Mesodermal cell (in vitro differentiated cells): ENCODE measurements at regions not wholly inside any gene's neighbourhood (a gene's known extent, or its start where the extent isn't known, plus 50 kb on each side); places are given as distances from the start of the nearest gene placed in this dataset.
"Not testable (repeated sequence)": the region's sequence is repeated elsewhere in the genome, so short reads cannot be mapped to it uniquely, and the experiment has no call there.

Source experiments
- H3K27ac ChIP-seq: 2 replicates; pipeline ENCODE4 v1.7.0; 2013; ENCODE audit warnings: mild to moderate bottlenecking, low read depth, low read length, moderate library complexity; ENCODE audit not compliant: severe bottlenecking
- H3K36me3 ChIP-seq: 2 replicates; pipeline ENCODE4 v1.7.1; 2013; ENCODE audit warnings: mild to moderate bottlenecking, low read length, moderate library complexity; ENCODE audit not compliant: control insufficient read depth, insufficient read depth
- H3K4me1 ChIP-seq: one replicate; pipeline ENCODE4 v1.7.1; 2013; ENCODE audit warnings: mild to moderate bottlenecking, low read length; ENCODE audit not compliant: insufficient read depth, control insufficient read depth, poor library complexity, severe bottlenecking
- H3K4me3 ChIP-seq: 2 replicates; pipeline ENCODE4 v1.7.0; 2013; ENCODE audit warnings: low read length, control low read depth, mild to moderate bottlenecking; ENCODE audit not compliant: insufficient read depth, poor library complexity, severe bottlenecking; ENCODE audit errors: extremely low read depth
- H3K9me3 ChIP-seq: 2 replicates; pipeline ENCODE4 v1.7.1; 2013; ENCODE audit warnings: mild to moderate bottlenecking, low read length, moderate library complexity; ENCODE audit not compliant: control insufficient read depth
- WGBS, 2 experiments: methylation state at CpG; one replicate each; pipeline ENCODE4 v1.1.5; 2013; ENCODE audit warnings: missing lambda C conversion rate in 2 of 2; ENCODE audit not compliant: insufficient coverage in 2 of 2; 5-methylcytosine and 5-hydroxymethylcytosine counted together

- no peaks in the 10 kb centered on the region for H3K4me1 ChIP-seq
- no peak overlapping the region for H3K27ac ChIP-seq
- no peak overlapping the region for H3K4me3 ChIP-seq
- no peaks in the 10 kb centered on the region for H3K9me3 ChIP-seq
- WGBS, 2 experiments: 80 to 100% methylated on average over 1 of the region's 1 CpG
- no peaks in the 10 kb centered on the region for H3K36me3 ChIP-seq
These were observed 1041.1 kb upstream of the CDH6 start for GRCh38 chr5:30152431-30152830.

- Histone ChIP-seq H3K27ac (no peak overlapping the region), H3K4me1 (no peaks in the 10 kb centered on the region), H3K9me3 (no peaks in the 10 kb centered on the region), H3K36me3 (no peaks in the 10 kb centered on the region), H3K4me3 (no peak overlapping the region)
These were observed 1043.3 kb upstream of the CDH6 start for GRCh38 chr5:30150231-30150630.

GRCh38 chr5:30149526-30149925 is 1044.0 kb upstream of the CDH6 start:
- Histone ChIP-seq H3K9me3 (no peaks in the 10 kb centered on the region), H3K27ac (no peak overlapping the region), H3K4me3 (no peak overlapping the region), H3K36me3 (no peaks in the 10 kb centered on the region), H3K4me1 (no peaks in the 10 kb centered on the region)

GRCh38 chr5:30147976-30148375 is 1045.5 kb upstream of the CDH6 start:
- no CpG with 5 or more reads among the region's 1 CpG for WGBS, 2 experiments

GRCh38 chr5:30144059-30144458 is 1049.4 kb upstream of the CDH6 start:
- H3K36me3 ChIP-seq, H3K9me3 ChIP-seq, H3K4me3 ChIP-seq, H3K27ac ChIP-seq, H3K4me1 ChIP-seq: not testable (repeated sequence)
- WGBS, 2 experiments: 89 to 90% methylated on average over 3 of the region's 4 CpGs

More at GRCh38 chr5:30147976-30148375, 1045.5 kb upstream of the CDH6 start:
- Histone ChIP-seq H3K4me3 (no peak overlapping the region), H3K36me3 (no peaks in the 10 kb centered on the region), H3K9me3 (no peaks in the 10 kb centered on the region), H3K4me1 (no peaks in the 10 kb centered on the region), H3K27ac (no peak overlapping the region)

GRCh38 chr5:30142432-30142831 is 1051.1 kb upstream of the CDH6 start:
- Histone ChIP-seq H3K9me3 (peaks cover 6% of the 10 kb centered on the region), H3K27ac (no peak overlapping the region), H3K4me1 (no peaks in the 10 kb centered on the region), H3K36me3 (no peaks in the 10 kb centered on the region), H3K4me3 (no peak overlapping the region)
- 80 to 81% methylated on average over 4 of the region's 4 CpGs for whole genome bisulfite sequencing, 2 experiments

- Histone ChIP-seq H3K9me3 (no peaks in the 10 kb centered on the region), H3K27ac (no peak overlapping the region), H3K4me3 (no peak overlapping the region), H3K36me3 (no peaks in the 10 kb centered on the region), H3K4me1 (no peaks in the 10 kb centered on the region)
- 83% methylated on average over 3 of the region's 3 CpGs; no CpG with 5 or more reads in 1 of the 2 experiments for WGBS, 2 experiments
These were observed 1072.4 kb upstream of the CDH6 start for GRCh38 chr5:30121043-30121442.

GRCh38 chr5:30117135-30117534 is 1076.4 kb upstream of the CDH6 start:
- Histone ChIP-seq H3K27ac (no peak overlapping the region), H3K4me3 (no peak overlapping the region), H3K4me1 (no peaks in the 10 kb centered on the region), H3K9me3 (no peaks in the 10 kb centered on the region), H3K36me3 (no peaks in the 10 kb centered on the region)

GRCh38 chr5:30113542-30113941 is 1079.9 kb upstream of the CDH6 start:
- WGBS, 2 experiments: 100% methylated on average over 1 of the region's 4 CpGs; no CpG with 5 or more reads in 1 of the 2 experiments
- Histone ChIP-seq H3K36me3 (no peaks in the 10 kb centered on the region), H3K4me1 (no peaks in the 10 kb centered on the region), H3K9me3 (no peaks in the 10 kb centered on the region), H3K4me3 (no peak overlapping the region), H3K27ac (no peak overlapping the region)

GRCh38 chr5:30112867-30113266 is 1080.6 kb upstream of the CDH6 start:
- no CpG with 5 or more reads among the region's 2 CpGs for WGBS, 2 experiments
- H3K36me3 ChIP-seq: no peaks in the 10 kb centered on the region
- H3K9me3 ChIP-seq: no peaks in the 10 kb centered on the region
- no peak overlapping the region for H3K27ac ChIP-seq
- no peak overlapping the region for H3K4me3 ChIP-seq
- no peaks in the 10 kb centered on the region for H3K4me1 ChIP-seq

- H3K4me3 ChIP-seq: no peak overlapping the region
- no peaks in the 10 kb centered on the region for H3K36me3 ChIP-seq
- no CpG with 5 or more reads among the region's 2 CpGs for WGBS, 2 experiments
- H3K9me3 ChIP-seq: no peaks in the 10 kb centered on the region
- no peaks in the 10 kb centered on the region for H3K4me1 ChIP-seq
- H3K27ac ChIP-seq: no peak overlapping the region
These were observed 1085.4 kb upstream of the CDH6 start for GRCh38 chr5:30108051-30108450.

GRCh38 chr5:30106596-30106995 is 1086.9 kb upstream of the CDH6 start:
- Histone ChIP-seq H3K4me1 (no peaks in the 10 kb centered on the region), H3K27ac (no peak overlapping the region), H3K36me3 (no peaks in the 10 kb centered on the region), H3K4me3 (no peak overlapping the region), H3K9me3 (no peaks in the 10 kb centered on the region)
- WGBS, 2 experiments: 88 to 100% methylated on average over 1 to 8 of the region's 13 CpGs
